ENCODE measurements at regions not wholly inside any gene's neighbourhood (a gene's known extent, or its start where the extent isn't known, plus 50 kb on each side); places are given as distances from the start of the nearest gene placed in this dataset.

DNA sequence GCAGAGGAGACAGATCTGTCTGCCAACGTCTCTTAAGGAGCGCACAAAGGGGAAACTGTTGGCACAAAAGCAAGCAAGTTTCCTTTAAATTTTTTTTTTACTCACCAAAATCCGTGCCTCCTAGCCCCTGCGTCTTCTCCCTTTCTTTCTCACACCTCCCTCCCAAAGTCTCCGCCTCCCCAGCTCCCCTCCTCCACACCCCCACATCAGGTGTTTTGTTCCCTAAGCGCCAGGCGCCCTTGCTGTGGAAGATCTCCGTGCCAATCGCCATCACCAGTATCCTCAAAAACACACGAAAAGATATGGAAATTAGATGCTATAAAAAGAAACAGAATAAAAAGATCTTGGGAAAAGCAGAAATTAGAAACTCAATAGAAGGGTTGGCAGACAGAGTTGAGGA lies 87.6 kb downstream of the DRD1 start:
- TF ChIP-seq, protein P1, sequence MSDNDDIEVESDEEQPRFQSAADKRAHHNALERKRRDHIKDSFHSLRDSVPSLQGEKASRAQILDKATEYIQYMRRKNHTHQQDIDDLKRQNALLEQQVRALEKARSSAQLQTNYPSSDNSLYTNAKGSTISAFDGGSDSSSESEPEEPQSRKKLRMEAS (IDR thresholded peaks at IDR 0.05; ENCODE audit: low read depth, low read length): no peak
- no peak for TF ChIP-seq CTCF (IDR thresholded peaks at IDR 0.05; ENCODE audit: low read depth, low read length)
- no peak for TF ChIP-seq MYC (IDR thresholded peaks at IDR 0.05; ENCODE audit: low read depth, low read length)
- no peak for TF ChIP-seq POLR2A (IDR thresholded peaks at IDR 0.05; ENCODE audit: extremely low read depth, insufficient read length)
- H3K4me3 ChIP-seq (ENCODE audit: low read depth, low read length): no peak overlapping the region
- no peak for DNase-seq (ENCODE audit: low read depth)

GRCh38 chr5:175354964-175355363 lies 89.0 kb downstream of the DRD1 start:
- no peak for TF ChIP-seq MYC (IDR thresholded peaks at IDR 0.05; ENCODE audit: low read depth, low read length)
- DNase-seq (ENCODE audit: low read depth): no peak
- no peak overlapping the region for H3K4me3 ChIP-seq (ENCODE audit: low read depth, low read length)

- no peak for DNase-seq (ENCODE audit: low read depth)
These were observed 90.1 kb downstream of the DRD1 start for GRCh38 chr5:175353926-175354325.

DNA sequence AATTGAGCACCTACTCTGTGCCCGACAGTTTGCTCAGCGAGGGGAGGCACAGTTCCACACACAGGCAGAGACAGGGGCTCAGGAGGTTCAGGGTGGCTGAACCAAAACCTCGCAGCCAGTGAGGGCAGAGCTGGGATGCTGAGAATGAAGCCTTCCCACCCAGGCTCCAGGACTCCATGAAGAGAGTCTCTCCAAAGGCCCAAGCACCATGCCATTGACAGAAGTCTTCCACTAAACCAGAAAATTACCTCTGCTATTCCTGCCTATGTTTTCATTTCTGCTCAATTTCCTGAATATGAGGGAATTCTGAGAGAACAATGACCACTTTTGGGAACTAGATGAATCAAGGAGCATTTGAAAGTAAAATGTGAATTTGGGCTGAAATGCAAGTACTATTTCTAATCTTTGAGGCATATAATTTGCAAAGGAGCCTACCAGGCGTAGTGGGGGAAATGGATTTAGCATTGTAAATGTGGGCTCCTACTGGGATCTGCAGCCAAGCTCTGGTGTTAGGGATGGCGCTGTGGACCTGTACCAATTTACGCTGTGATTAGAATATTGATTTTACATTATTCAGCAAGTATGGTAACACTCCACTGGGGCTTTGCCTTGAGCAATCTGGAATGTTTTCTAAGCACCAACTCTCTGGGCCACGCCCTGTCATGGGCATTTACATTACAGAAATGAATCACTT lies 91.9 kb downstream of the DRD1 start:
- no peak for TF ChIP-seq POLR2A (IDR thresholded peaks at IDR 0.05; ENCODE audit: extremely low read depth, insufficient read length)
- no peak for TF ChIP-seq MYC (IDR thresholded peaks at IDR 0.05; ENCODE audit: low read depth, low read length)
- TF ChIP-seq, protein P1 (IDR thresholded peaks at IDR 0.05; ENCODE audit: low read depth, low read length): no peak
- TF ChIP-seq CTCF (IDR thresholded peaks at IDR 0.05; ENCODE audit: low read depth, low read length): no peak
- H3K4me3 ChIP-seq (ENCODE audit: low read depth, low read length): no peak overlapping the region
- DNase-seq (ENCODE audit: low read depth): no peak

More at GRCh38 chr5:175353926-175354325, 90.1 kb downstream of the DRD1 start:
- TF ChIP-seq CTCF (IDR thresholded peaks at IDR 0.05; ENCODE audit: low read depth, low read length) (no peak), POLR2A (IDR thresholded peaks at IDR 0.05; ENCODE audit: extremely low read depth, insufficient read length) (no peak), MYC (IDR thresholded peaks at IDR 0.05; ENCODE audit: low read depth, low read length) (no peak)
- TF ChIP-seq, protein P1 (IDR thresholded peaks at IDR 0.05; ENCODE audit: low read depth, low read length): no peak
- no peak overlapping the region for H3K4me3 ChIP-seq (ENCODE audit: low read depth, low read length)

- TF ChIP-seq, protein P1 (IDR thresholded peaks at IDR 0.05; ENCODE audit: low read depth, low read length): no peak
- TF ChIP-seq POLR2A (IDR thresholded peaks at IDR 0.05; ENCODE audit: extremely low read depth, insufficient read length) (no peak), MYC (IDR thresholded peaks at IDR 0.05; ENCODE audit: low read depth, low read length) (no peak), CTCF (IDR thresholded peaks at IDR 0.05; ENCODE audit: low read depth, low read length) (no peak)
- H3K4me3 ChIP-seq (ENCODE audit: low read depth, low read length): no peak overlapping the region
- no peak for DNase-seq (ENCODE audit: low read depth)
These were observed 92.9 kb downstream of the DRD1 start for GRCh38 chr5:175351126-175351525.

DNA sequence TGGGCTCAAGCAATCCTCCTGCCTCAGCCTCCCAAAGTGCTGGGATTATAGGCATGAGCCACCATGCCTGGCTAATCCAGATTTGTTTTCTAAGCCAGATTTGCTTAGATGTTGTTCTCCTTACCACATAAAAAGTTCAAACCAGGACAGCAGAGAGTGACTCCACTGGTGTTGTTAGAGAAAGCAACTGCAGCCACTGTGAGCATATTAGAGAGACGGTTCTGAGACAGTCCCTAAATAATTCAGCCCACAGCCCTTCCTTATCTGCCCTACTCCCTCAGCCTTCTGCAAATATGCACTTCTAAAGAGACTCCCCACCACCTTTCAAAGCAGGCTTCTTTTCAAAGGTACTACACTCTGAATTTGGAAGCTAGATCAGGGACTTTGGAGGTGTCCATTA lies 96.1 kb downstream of the DRD1 start:
- no peak for DNase-seq (ENCODE audit: low read depth)
- no peak overlapping the region for H3K4me3 ChIP-seq (ENCODE audit: low read depth, low read length)
- TF ChIP-seq, protein P1 (IDR thresholded peaks at IDR 0.05; ENCODE audit: low read depth, low read length): no peak
- TF ChIP-seq CTCF (IDR thresholded peaks at IDR 0.05; ENCODE audit: low read depth, low read length) (no peak), MYC (IDR thresholded peaks at IDR 0.05; ENCODE audit: low read depth, low read length) (no peak), POLR2A (IDR thresholded peaks at IDR 0.05; ENCODE audit: extremely low read depth, insufficient read length) (no peak)

All from NB4 (cell line).